Tibial nerve (tissue), 3 donors: ENCODE measurements at regions not wholly inside any gene's neighbourhood (a gene's known extent, or its start where the extent isn't known, plus 50 kb on each side); places are given as distances from the start of the nearest gene placed in this dataset.

Experiments used
- POLR2A ChIP-seq, 2 donors: fragments of 450-650 bp; IDR thresholded peaks; one replicate each; pipeline ENCODE4 v1.6.1; 2017; ENCODE audit warnings: antibody characterized with exemption in 2 of 2, mild to moderate bottlenecking in 2 of 2, moderate library complexity in 2 of 2
- TF ChIP-seq, protein P1 (sequence below), 5 experiments: fragments of 200-600 bp in 3 of 5; fragments of 450-650 bp in 2 of 5; sonication (generic) in 3 of 5; IDR thresholded peaks; one replicate each; pipeline ENCODE4 v1.5.1; 2016 to 2019; ENCODE audit warnings: antibody characterized with exemption in 5 of 5, mild to moderate bottlenecking in 3 of 5, moderate library complexity in 2 of 5

DNA sequence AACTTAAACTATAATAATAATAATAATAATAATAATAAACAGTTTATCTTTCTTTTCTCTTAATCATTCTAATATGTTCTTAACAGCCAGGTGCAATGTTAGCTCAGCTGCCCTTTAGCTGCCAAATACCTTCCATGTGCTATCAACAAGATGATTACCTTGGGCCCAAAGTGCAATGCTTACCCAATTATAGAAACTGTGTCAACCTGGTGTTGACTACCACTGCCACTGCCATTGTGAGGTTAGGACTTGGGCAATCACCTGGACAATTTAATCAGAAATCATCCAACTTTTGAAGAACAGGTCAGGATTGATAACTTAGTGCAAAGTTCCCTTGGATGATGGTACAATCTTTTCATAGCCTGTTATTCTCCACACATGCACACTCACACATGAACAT is 371.8 kb upstream of the SALL1 start:
- TF ChIP-seq, protein P1, sequence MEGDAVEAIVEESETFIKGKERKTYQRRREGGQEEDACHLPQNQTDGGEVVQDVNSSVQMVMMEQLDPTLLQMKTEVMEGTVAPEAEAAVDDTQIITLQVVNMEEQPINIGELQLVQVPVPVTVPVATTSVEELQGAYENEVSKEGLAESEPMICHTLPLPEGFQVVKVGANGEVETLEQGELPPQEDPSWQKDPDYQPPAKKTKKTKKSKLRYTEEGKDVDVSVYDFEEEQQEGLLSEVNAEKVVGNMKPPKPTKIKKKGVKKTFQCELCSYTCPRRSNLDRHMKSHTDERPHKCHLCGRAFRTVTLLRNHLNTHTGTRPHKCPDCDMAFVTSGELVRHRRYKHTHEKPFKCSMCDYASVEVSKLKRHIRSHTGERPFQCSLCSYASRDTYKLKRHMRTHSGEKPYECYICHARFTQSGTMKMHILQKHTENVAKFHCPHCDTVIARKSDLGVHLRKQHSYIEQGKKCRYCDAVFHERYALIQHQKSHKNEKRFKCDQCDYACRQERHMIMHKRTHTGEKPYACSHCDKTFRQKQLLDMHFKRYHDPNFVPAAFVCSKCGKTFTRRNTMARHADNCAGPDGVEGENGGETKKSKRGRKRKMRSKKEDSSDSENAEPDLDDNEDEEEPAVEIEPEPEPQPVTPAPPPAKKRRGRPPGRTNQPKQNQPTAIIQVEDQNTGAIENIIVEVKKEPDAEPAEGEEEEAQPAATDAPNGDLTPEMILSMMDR (IDR thresholded peaks at IDR 0.05), result no peak
- TF ChIP-seq POLR2A (IDR thresholded peaks at IDR 0.05), result no peak
